A673 (cell line): ENCODE measurements at regions not wholly inside any gene's neighbourhood (a gene's known extent, or its start where the extent isn't known, plus 50 kb on each side); places are given as distances from the start of the nearest gene placed in this dataset.

ENCODE experiments used
- BruUV-seq: library from RNA; stranded (reverse); fragments of 400-500 nt; replicated peaks from 2 replicates; lab custom pipeline; 2021; lab: Mats Ljungman, UMichigan
- CTCF ChIA-PET: fragments of 300-600 bp; sonication (Branson Sonifier 250); formaldehyde crosslinking; loops from one replicate; lab custom pipeline; 2022; ENCODE audit warnings: antibody characterized with exemption; lab: Charles Lee
- POLR2A ChIA-PET: fragments of 300-600 bp; sonication (Branson Sonifier 250); formaldehyde crosslinking; loops from one replicate; lab custom pipeline; 2022; ENCODE audit warnings: antibody characterized with exemption; ENCODE audit not compliant: low non-redundant PET; lab: Charles Lee
- DNase-seq: peaks from one replicate; pipeline ENCODE4 v3.0.0-alpha.2; 2015; ENCODE audit warnings: low spot score
- H3K27ac ChIP-seq: fragments of 200-600 bp; sonication (generic); 2 replicates; pipeline ENCODE4 v1.5.1; 2016; ENCODE audit warnings: mixed run types, low read depth, mild to moderate bottlenecking, mixed read lengths, antibody characterized with exemption, low read length; ENCODE audit not compliant: poor library complexity, severe bottlenecking
- H3K27me3 ChIP-seq: fragments of 200-600 bp; sonication (generic); replicated peaks from 2 replicates; pipeline ENCODE4 v1.6.1; 2017; ENCODE audit warnings: mixed run types, low read depth, mild to moderate bottlenecking, mixed read lengths, antibody characterized with exemption, low read length; ENCODE audit not compliant: insufficient read depth, poor library complexity
- H3K36me3 ChIP-seq: fragments of 200-600 bp; sonication (generic); 2 replicates; pipeline ENCODE4 v1.6.1; 2016; ENCODE audit warnings: mixed run types, mild to moderate bottlenecking, mixed read lengths, antibody characterized with exemption, low read length; ENCODE audit not compliant: insufficient read depth, poor library complexity, severe bottlenecking
- H3K4me1 ChIP-seq: fragments of 200-600 bp; sonication (generic); 2 replicates; pipeline ENCODE4 v1.6.1; 2017; ENCODE audit warnings: mixed run types, mild to moderate bottlenecking, mixed read lengths, antibody characterized with exemption, low read length; ENCODE audit not compliant: insufficient read depth, poor library complexity, severe bottlenecking
- H3K4me3 ChIP-seq: fragments of 200-600 bp; sonication (generic); 2 replicates; pipeline ENCODE4 v1.5.1; 2016; ENCODE audit warnings: low read depth, mixed run types, mild to moderate bottlenecking, mixed read lengths, low read length; ENCODE audit not compliant: poor library complexity, severe bottlenecking
- H3K9me3 ChIP-seq: fragments of 200-600 bp; sonication (generic); 2 replicates; pipeline ENCODE4 v1.6.1; 2016; ENCODE audit warnings: mixed run types, low read depth, mild to moderate bottlenecking, mixed read lengths, antibody characterized with exemption, low read length; ENCODE audit not compliant: poor library complexity, severe bottlenecking
- CTCF ChIP-seq: fragments of 300-800, 200-600 bp; sonication (generic); conservative IDR thresholded peaks from 2 replicates; pipeline ENCODE4 v1.5.1; 2017; ENCODE audit warnings: low read depth, mild to moderate bottlenecking, antibody characterized with exemption, low read length, moderate library complexity, mixed read lengths
- EZH2 ChIP-seq: fragments of 200-600 bp; sonication (generic); IDR thresholded peaks from 2 replicates; pipeline ENCODE4 v1.6.1; 2017; ENCODE audit warnings: borderline replicate concordance, low read depth, mild to moderate bottlenecking, mixed read lengths, antibody characterized with exemption, low read length; ENCODE audit not compliant: poor library complexity, severe bottlenecking
- intact Hi-C: fragments of 100-400 bp; cut with micrococcal nuclease; formaldehyde crosslinking; loops from one replicate; pipeline ENCODE4 v1.10.0; 2022; ENCODE audit not compliant: unreplicated experiment

DNA sequence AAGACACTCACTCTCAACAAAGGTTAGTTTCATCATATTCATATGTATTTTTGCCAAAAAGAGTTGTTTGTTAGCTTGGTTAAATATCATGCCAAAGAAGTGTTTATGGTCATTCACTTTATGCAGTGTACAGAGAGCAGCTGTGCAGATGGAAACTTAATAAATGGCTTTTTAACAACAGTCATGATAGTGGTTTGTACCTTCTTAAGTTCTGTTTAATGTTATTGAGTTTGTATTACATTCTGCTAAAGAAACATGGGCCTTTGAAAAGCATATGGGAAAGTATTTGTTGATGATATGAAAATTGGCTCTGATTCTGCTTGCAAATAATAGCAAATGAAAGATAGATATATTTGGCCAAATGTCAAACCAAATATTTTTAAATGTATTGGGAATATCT lies 607.3 kb downstream of the NCAM2 start:
- H3K4me3 ChIP-seq = no peak overlapping the region
- DNase-seq = no peak
- no peaks in the 10 kb centered on the region for H3K36me3 ChIP-seq
- intact Hi-C loops = no loop called here
- ChIA-PET CTCF (no interaction called here), POLR2A (no interaction called here)
- H3K9me3 ChIP-seq = no peaks in the 10 kb centered on the region
- no peak overlapping the region for H3K27ac ChIP-seq
- no TSS peak for BruUV-seq
- no peaks in the 10 kb centered on the region for H3K4me1 ChIP-seq
- no peaks in the 10 kb centered on the region for H3K27me3 ChIP-seq
- no peak for TF ChIP-seq EZH2
- TF ChIP-seq CTCF = no peak

GRCh38 chr21:21606041-21606440 lies 607.8 kb downstream of the NCAM2 start:
- Histone ChIP-seq H3K9me3 (no peaks in the 10 kb centered on the region), H3K36me3 (no peaks in the 10 kb centered on the region), H3K27ac (no peak overlapping the region), H3K4me1 (no peaks in the 10 kb centered on the region), H3K27me3 (no peaks in the 10 kb centered on the region), H3K4me3 (no peak overlapping the region)
- no TSS peak for BruUV-seq
- POLR2A ChIA-PET = no interaction called here
- CTCF ChIA-PET = no interaction called here
- DNase-seq = no peak
- intact Hi-C loops = no loop called here
- TF ChIP-seq EZH2 (no peak), CTCF (no peak)

DNA sequence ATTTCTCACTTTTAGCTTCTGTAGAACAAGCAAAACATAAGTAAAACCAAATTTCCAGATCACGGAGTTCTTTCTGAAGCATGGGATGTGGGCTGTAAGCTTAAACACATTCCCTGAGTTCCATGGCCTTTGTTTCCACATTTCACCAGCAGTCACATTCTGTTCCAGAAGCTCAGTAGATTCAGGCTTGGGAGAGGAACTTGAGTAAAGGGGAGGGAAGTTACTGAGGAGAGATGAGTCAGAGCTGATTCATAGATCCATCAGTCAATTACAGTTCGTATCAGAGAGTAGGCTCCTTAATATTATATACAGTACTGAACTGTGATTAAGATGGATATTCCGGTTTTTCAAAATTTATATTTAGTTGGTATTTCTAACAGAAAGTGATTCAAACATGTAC lies 614.3 kb downstream of the NCAM2 start:
- peak; percentile 58 for DNase-seq
- ChIA-PET POLR2A (no interaction called here), CTCF (no interaction called here)
- intact Hi-C loops = no loop called here
- H3K9me3 ChIP-seq = no peaks in the 10 kb centered on the region
- H3K4me3 ChIP-seq = no peak overlapping the region
- no peak for TF ChIP-seq CTCF
- no peak for TF ChIP-seq EZH2
- no TSS peak for BruUV-seq
- H3K36me3 ChIP-seq = no peaks in the 10 kb centered on the region
- H3K27ac ChIP-seq = no peak overlapping the region
- no peaks in the 10 kb centered on the region for H3K4me1 ChIP-seq
- H3K27me3 ChIP-seq = no peaks in the 10 kb centered on the region

DNA sequence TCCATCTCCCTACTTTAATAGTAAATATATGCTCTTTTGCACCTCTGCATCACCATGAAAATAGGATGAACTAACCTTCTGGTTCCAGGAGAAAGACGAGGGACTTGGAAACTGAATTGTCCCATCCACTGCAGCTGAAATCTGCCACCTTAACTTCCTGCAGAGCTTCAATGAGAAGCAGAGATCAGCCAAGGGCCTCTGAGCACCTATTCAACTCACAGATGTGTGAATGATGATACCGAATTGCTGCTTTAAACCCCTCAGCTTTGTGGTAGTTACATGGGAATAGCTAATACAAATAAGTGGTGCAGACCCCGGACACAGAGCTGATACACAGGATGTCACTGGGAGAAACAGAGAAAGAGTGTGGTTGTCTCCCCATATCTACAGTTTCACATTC lies 616.8 kb downstream of the NCAM2 start:
- no TSS peak for BruUV-seq
- ChIA-PET CTCF (no interaction called here), POLR2A (no interaction called here)
- TF ChIP-seq EZH2 (no peak), CTCF (no peak)
- Histone ChIP-seq H3K4me3 (no peak overlapping the region), H3K9me3 (no peaks in the 10 kb centered on the region), H3K27ac (no peak overlapping the region), H3K27me3 (no peaks in the 10 kb centered on the region), H3K4me1 (no peaks in the 10 kb centered on the region), H3K36me3 (no peaks in the 10 kb centered on the region)
- no peak for DNase-seq
- intact Hi-C loops = no loop called here
